SU-DHL-6 (cell line): ENCODE measurements at regions not wholly inside any gene's neighbourhood (a gene's known extent, or its start where the extent isn't known, plus 50 kb on each side); places are given as distances from the start of the nearest gene placed in this dataset.

Source experiments
- CTCF ChIP-seq: fragments of 200-600 bp; sonication (generic); IDR thresholded peaks from one replicate; pipeline ENCODE4 v1.5.1; 2017; ENCODE audit warnings: antibody characterized with exemption, mild to moderate bottlenecking, low read length, moderate library complexity; ENCODE audit not compliant: insufficient read depth, poor library complexity, severe bottlenecking
- EZH2phosphoT487 ChIP-seq: fragments of 200-600 bp; sonication (generic), shearing (Covaris generic); conservative IDR thresholded peaks from 2 replicates; pipeline ENCODE4 v1.6.1; 2018; ENCODE audit warnings: mild to moderate bottlenecking, antibody characterized with exemption, low read length, moderate library complexity, mixed read lengths

GRCh38 chr3:36135863-36136262, 244.4 kb upstream of the STAC start:
- TF ChIP-seq CTCF, result no peak
- no peak for TF ChIP-seq EZH2phosphoT487
